ENCODE measurements at regions not wholly inside any gene's neighbourhood (a gene's known extent, or its start where the extent isn't known, plus 50 kb on each side); places are given as distances from the start of the nearest gene placed in this dataset.

GRCh38 chr15:101541501-101542292, 52.2 kb upstream of the PCSK6 start:
- intact Hi-C loops (cut with micrococcal nuclease), result no loop called here
- H3K27me3 ChIP-seq (ENCODE audit: insufficient read depth, low read length), result peaks cover 12% of the 10 kb centered on the region; the same call in 1 of the 2 replicates
- TF ChIP-seq SRF (IDR thresholded peaks at IDR 0.05; ENCODE audit: low read depth), result no peak
- ChIA-PET POLR2A (no interaction called here), RAD21 (ENCODE audit: low non-redundant PET in 1 of 2, low total read pairs in 2 of 2, uncharacterized antibody in 2 of 2, unreplicated experiment in 2 of 2) (no interaction called here), CTCF (no interaction called here)
- peaks cover 0 to 3% of the 10 kb centered on the region in 2 experiments; a peak in 1 of 4 replicates for H3K4me1 ChIP-seq (ENCODE audit: control insufficient read depth in 1 of 2, insufficient read depth in 2 of 2, low read length in 2 of 2)
- no TSS peak for BruUV-seq (replicated peaks)
- no peaks in the 10 kb centered on the region for H3K36me3 ChIP-seq (ENCODE audit: control insufficient read depth in 1 of 2, insufficient read depth in 2 of 2, low read length in 2 of 2)
- no peaks in the 10 kb centered on the region; a peak in 1 of 4 replicates for H3K9me3 ChIP-seq (ENCODE audit: control insufficient read depth in 1 of 2, insufficient read depth in 1 of 2, low read depth in 1 of 2, low read length in 2 of 2)
- H3K4me3 ChIP-seq (replicated peaks in 1 of 2; ENCODE audit: low read depth in 1 of 2, low read length in 2 of 2), result no peak overlapping the region
- H3K9me2 ChIP-seq (ENCODE audit: insufficient read depth), result no peaks in the 10 kb centered on the region
- DNase-seq (ENCODE audit: low read depth, low spot score) (no peak), ATAC-seq (no peak)
- no peak overlapping the region for H3K4me2 ChIP-seq (ENCODE audit: low read length)
- H3K27ac ChIP-seq (ENCODE audit: low read depth, low read length), result no peak overlapping the region
- H4K20me1 ChIP-seq (ENCODE audit: insufficient read depth), result no peaks in the 10 kb centered on the region
- no peak overlapping the region for H3K9ac ChIP-seq (ENCODE audit: low read length)
- H2AFZ ChIP-seq (ENCODE audit: low read depth, low read length, poor library complexity, severe bottlenecking), result no peak overlapping the region
- no peaks in the 10 kb centered on the region for H3K79me2 ChIP-seq (ENCODE audit: insufficient read depth, low read length)

GRCh38 chr15:101540480-101541239, 51.2 kb upstream of the PCSK6 start:
- Histone ChIP-seq H3K4me3 (replicated peaks in 1 of 2; ENCODE audit: low read depth in 1 of 2, low read length in 2 of 2) (no peak overlapping the region), H3K27me3 (ENCODE audit: insufficient read depth, low read length) (0 out of 2 replicates have a peak, but pooled peaks cover 7% of the 10 kb centered on the region), H3K79me2 (ENCODE audit: insufficient read depth, low read length) (no peaks in the 10 kb centered on the region), H3K27ac (ENCODE audit: low read depth, low read length) (no peak overlapping the region), H3K4me2 (ENCODE audit: low read length) (no peak overlapping the region), H3K9me3 (ENCODE audit: control insufficient read depth in 1 of 2, insufficient read depth in 1 of 2, low read depth in 1 of 2, low read length in 2 of 2) (no peaks in the 10 kb centered on the region; a peak in 1 of 4 replicates), H2AFZ (ENCODE audit: low read depth, low read length, poor library complexity, severe bottlenecking) (no peak overlapping the region), H3K9ac (ENCODE audit: low read length) (no peak overlapping the region), H3K4me1 (ENCODE audit: control insufficient read depth in 1 of 2, insufficient read depth in 2 of 2, low read length in 2 of 2) (peaks cover 0 to 10% of the 10 kb centered on the region in 2 experiments; a peak in 1 of 4 replicates), H3K9me2 (ENCODE audit: insufficient read depth) (no peaks in the 10 kb centered on the region), H4K20me1 (ENCODE audit: insufficient read depth) (no peaks in the 10 kb centered on the region), H3K36me3 (ENCODE audit: control insufficient read depth in 1 of 2, insufficient read depth in 2 of 2, low read length in 2 of 2) (no peaks in the 10 kb centered on the region)
- TF ChIP-seq ZNF274 (IDR thresholded peaks at IDR 0.05; ENCODE audit: low read depth, low read length), result no peak
- no peak for TF ChIP-seq REST (IDR thresholded peaks at IDR 0.05; ENCODE audit: low read depth)
- TF ChIP-seq SP1 (IDR thresholded peaks at IDR 0.05; ENCODE audit: low read depth), result no peak
- TF ChIP-seq POLR2A (IDR thresholded peaks at IDR 0.05; ENCODE audit: borderline replicate concordance, extremely low read depth, insufficient read depth, insufficient read length), result no peak
- no peak for TF ChIP-seq ZFX (IDR thresholded peaks at IDR 0.05)
- no peak for TF ChIP-seq YY1 (IDR thresholded peaks at IDR 0.05; ENCODE audit: extremely low read depth, insufficient replicate concordance, low read depth, low read length)
- no peak for TF ChIP-seq SIN3A (IDR thresholded peaks at IDR 0.05; ENCODE audit: low read depth)
- TF ChIP-seq POLR2AphosphoS5 (IDR thresholded peaks at IDR 0.05; ENCODE audit: low read depth, low read length), result no peak
- TF ChIP-seq CTCF (IDR thresholded peaks at IDR 0.05 in 2 of 3, conservative IDR thresholded peaks at IDR 0.05 in 1 of 3; ENCODE audit: borderline replicate concordance in 1 of 3, insufficient read depth in 1 of 3, low read depth in 2 of 3, low read length in 2 of 3), result peak in 2 of 3 experiments; percentile 7 to 9; a peak in 1 of 6 replicates
- TF ChIP-seq ATF3 (IDR thresholded peaks at IDR 0.05), result no peak
- peak; percentile 44 for TF ChIP-seq RAD21 (IDR thresholded peaks at IDR 0.05; ENCODE audit: low read depth)
- no peak for TF ChIP-seq JUND (IDR thresholded peaks at IDR 0.05)
- TF ChIP-seq EGR1 (IDR thresholded peaks at IDR 0.05; ENCODE audit: low read depth), result no peak
- intact Hi-C loops (cut with micrococcal nuclease), result no loop called here
- DNase-seq (ENCODE audit: low read depth, low spot score) (no peak), ATAC-seq (peak; percentile 50)
- CTCF ChIA-PET, result no interaction called here
- RAD21 ChIA-PET (ENCODE audit: low non-redundant PET in 1 of 2, low total read pairs in 2 of 2, uncharacterized antibody in 2 of 2, unreplicated experiment in 2 of 2), result no interaction called here
- BruUV-seq (replicated peaks), result no TSS peak
- POLR2A ChIA-PET, result no interaction called here

Data from HCT116 (cell line).